ENCODE measurements at regions not wholly inside any gene's neighbourhood (a gene's known extent, or its start where the extent isn't known, plus 50 kb on each side); places are given as distances from the start of the nearest gene placed in this dataset.

- no peak for DNase-seq
- Histone ChIP-seq H3K4me1 (no peaks in the 10 kb centered on the region), H3K36me3 (no peaks in the 10 kb centered on the region), H3K27me3 (replicated peaks in 1 of 7) (peaks cover 0 to 4% (median 0%) of the 10 kb centered on the region in 7 donors), H3K27ac (no peak overlapping the region), H3K4me3 (no peak overlapping the region), H3K9me3 (peaks cover 0 to 8% (median 4%) of the 10 kb centered on the region in 8 donors)
- WGBS, 5 donors: 90 to 98% (median 95%) methylated on average over 2 of the region's 2 CpGs
- TF ChIP-seq CTCF (IDR thresholded peaks at IDR 0.05 in 8 of 11, conservative IDR thresholded peaks at IDR 0.05 in 3 of 11) (no peak), POLR2AphosphoS5 (IDR thresholded peaks at IDR 0.05) (no peak), POLR2A (IDR thresholded peaks at IDR 0.05) (no peak)
- intact Hi-C loops (cut with DNase I; ENCODE audit: low total_unique reads): no loop called here
These were observed 167.7 kb upstream of the WDR11 start for GRCh38 chr10:120683454-120683853.

GRCh38 chr10:120684226-120684625, 166.9 kb upstream of the WDR11 start:
- Histone ChIP-seq H3K4me3 (no peak overlapping the region), H3K4me1 (no peaks in the 10 kb centered on the region), H3K27ac (no peak overlapping the region), H3K36me3 (no peaks in the 10 kb centered on the region), H3K27me3 (replicated peaks in 1 of 7) (peaks cover 0 to 4% (median 0%) of the 10 kb centered on the region in 7 donors), H3K9me3 (peaks cover 0 to under 1% (median 0%) of the 10 kb centered on the region in 8 donors)
- intact Hi-C loops (cut with DNase I; ENCODE audit: low total_unique reads): no loop called here
- DNase-seq: no peak
- TF ChIP-seq POLR2A (IDR thresholded peaks at IDR 0.05) (no peak), CTCF (IDR thresholded peaks at IDR 0.05 in 8 of 11, conservative IDR thresholded peaks at IDR 0.05 in 3 of 11) (no peak), POLR2AphosphoS5 (IDR thresholded peaks at IDR 0.05) (no peak)
- WGBS, 5 donors: 2 to 17% (median 13%) methylated on average over 5 of the region's 5 CpGs

- Histone ChIP-seq H3K9me3 (no peaks in the 10 kb centered on the region), H3K36me3 (no peaks in the 10 kb centered on the region), H3K27ac (no peak overlapping the region), H3K4me1 (no peaks in the 10 kb centered on the region), H3K27me3 (replicated peaks in 1 of 7) (peaks cover 0 to 4% (median 0%) of the 10 kb centered on the region in 7 donors), H3K4me3 (no peak overlapping the region)
- 47 to 68% (median 60%) methylated on average over 4 of the region's 4 CpGs for WGBS, 5 donors
- DNase-seq: no peak
- intact Hi-C loops (cut with DNase I; ENCODE audit: low total_unique reads): no loop called here
- no peak for TF ChIP-seq POLR2A (IDR thresholded peaks at IDR 0.05)
- no peak for TF ChIP-seq CTCF (IDR thresholded peaks at IDR 0.05 in 8 of 11, conservative IDR thresholded peaks at IDR 0.05 in 3 of 11)
- TF ChIP-seq POLR2AphosphoS5 (IDR thresholded peaks at IDR 0.05): no peak
These were observed 166.0 kb upstream of the WDR11 start for GRCh38 chr10:120685136-120685535.

GRCh38 chr10:120688928-120689327, 162.2 kb upstream of the WDR11 start:
- H3K27ac ChIP-seq: no peak overlapping the region
- DNase-seq: no peak
- intact Hi-C loops (cut with DNase I; ENCODE audit: low total_unique reads): no loop called here
- WGBS, 5 donors: 78 to 100% (median 91%) methylated on average over 1 of the region's 1 CpG
- H3K9me3 ChIP-seq: peaks cover 0 to 14% (median 8%) of the 10 kb centered on the region in 8 donors
- H3K4me3 ChIP-seq: no peak overlapping the region
- TF ChIP-seq POLR2A (IDR thresholded peaks at IDR 0.05) (no peak), POLR2AphosphoS5 (IDR thresholded peaks at IDR 0.05) (no peak), CTCF (IDR thresholded peaks at IDR 0.05 in 8 of 11, conservative IDR thresholded peaks at IDR 0.05 in 3 of 11) (no peak)
- H3K27me3 ChIP-seq (replicated peaks in 1 of 7): peaks cover 0 to 4% (median 0%) of the 10 kb centered on the region in 7 donors
- H3K36me3 ChIP-seq: no peaks in the 10 kb centered on the region
- H3K4me1 ChIP-seq: peaks cover 0 to 7% (median 2%) of the 10 kb centered on the region in 6 donors

Measured in spleen (tissue), 11 donors.